RWPE2 (cell line): ENCODE measurements at regions not wholly inside any gene's neighbourhood (a gene's known extent, or its start where the extent isn't known, plus 50 kb on each side); places are given as distances from the start of the nearest gene placed in this dataset.

ENCODE experiments used
- ATAC-seq: fragments of 200-7000 bp; cut with Tn5 transposase; 3 replicates; pipeline ENCODE4 v1.9.1; 2021; ENCODE audit warnings: low read depth
- DNase-seq: peaks from one replicate; pipeline ENCODE4 v3.0.0-alpha.2; 2020; ENCODE audit warnings: low spot score
- H3K27ac ChIP-seq: fragments of 450-650 bp; 2 replicates; pipeline ENCODE4 v1.5.1; 2017; ENCODE audit warnings: mild to moderate bottlenecking; ENCODE audit not compliant: poor library complexity, severe bottlenecking
- H3K27me3 ChIP-seq: fragments of 250-450 bp; sonication (Bioruptor Pico); 2 replicates; pipeline ENCODE4 v1.5.1; 2021; ENCODE audit warnings: mild to moderate bottlenecking, moderate library complexity; ENCODE audit not compliant: insufficient read depth, poor library complexity, severe bottlenecking
- H3K36me3 ChIP-seq: fragments of 250-450 bp; sonication (Bioruptor Pico); 2 replicates; pipeline ENCODE4 v1.5.1; 2020; ENCODE audit warnings: low read depth, mild to moderate bottlenecking, moderate library complexity
- H3K4me1 ChIP-seq: fragments of 250-450 bp; sonication (Bioruptor Pico); 2 replicates; pipeline ENCODE4 v1.5.1; 2021; ENCODE audit warnings: mild to moderate bottlenecking, moderate library complexity; ENCODE audit not compliant: insufficient read depth, poor library complexity, severe bottlenecking
- H3K4me3 ChIP-seq: fragments of 250-450 bp; sonication (Bioruptor Pico); 2 replicates; pipeline ENCODE4 v1.5.1; 2021; ENCODE audit warnings: mild to moderate bottlenecking, moderate library complexity; ENCODE audit not compliant: severe bottlenecking
- H3K9me3 ChIP-seq: fragments of 250-450 bp; sonication (Bioruptor Pico); 2 replicates; pipeline ENCODE4 v1.5.1; 2021; ENCODE audit warnings: mild to moderate bottlenecking, moderate library complexity; ENCODE audit not compliant: severe bottlenecking
- CTCF ChIP-seq: fragments of 450-650 bp; IDR thresholded peaks from one replicate; pipeline ENCODE4 v1.5.1; 2017; ENCODE audit warnings: mild to moderate bottlenecking, moderate library complexity; ENCODE audit not compliant: poor library complexity, severe bottlenecking

GRCh38 chr2:58568901-58569300 lies 327.8 kb upstream of the FANCL start:
- Histone ChIP-seq H3K36me3 (no peaks in the 10 kb centered on the region), H3K27me3 (no peaks in the 10 kb centered on the region), H3K4me3 (no peak overlapping the region), H3K27ac (no peak overlapping the region), H3K4me1 (peaks cover 3% of the 10 kb centered on the region), H3K9me3 (no peaks in the 10 kb centered on the region)
- no peak for TF ChIP-seq CTCF
- ATAC-seq = no peak
- no peak for DNase-seq

DNA sequence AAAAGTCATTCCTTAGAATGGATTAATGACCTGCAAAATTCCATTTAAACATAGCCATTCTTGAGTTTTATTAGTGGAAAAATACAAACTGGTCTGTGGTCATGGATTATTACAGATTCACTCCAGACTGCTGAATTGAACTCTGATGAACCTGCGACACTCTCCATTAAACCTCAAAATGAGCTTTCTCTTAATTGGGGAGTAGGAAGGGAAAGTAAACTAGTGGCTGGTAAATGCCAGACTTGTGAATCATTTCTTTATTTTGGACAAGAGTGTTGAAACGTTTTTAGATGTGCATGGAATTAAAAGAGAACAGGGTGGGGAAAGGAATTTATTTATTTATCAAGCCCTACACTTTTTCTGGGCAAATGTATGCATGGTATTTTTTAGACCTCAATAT lies 321.2 kb upstream of the FANCL start:
- TF ChIP-seq CTCF = no peak
- ATAC-seq (peak; percentile 76), DNase-seq (no peak)
- no peaks in the 10 kb centered on the region for H3K36me3 ChIP-seq
- H3K27me3 ChIP-seq = no peaks in the 10 kb centered on the region
- peaks cover 10% of the 10 kb centered on the region for H3K4me1 ChIP-seq
- no peak overlapping the region for H3K4me3 ChIP-seq
- no peaks in the 10 kb centered on the region for H3K9me3 ChIP-seq
- peak overlapping the region; percentile 14 for H3K27ac ChIP-seq

DNA sequence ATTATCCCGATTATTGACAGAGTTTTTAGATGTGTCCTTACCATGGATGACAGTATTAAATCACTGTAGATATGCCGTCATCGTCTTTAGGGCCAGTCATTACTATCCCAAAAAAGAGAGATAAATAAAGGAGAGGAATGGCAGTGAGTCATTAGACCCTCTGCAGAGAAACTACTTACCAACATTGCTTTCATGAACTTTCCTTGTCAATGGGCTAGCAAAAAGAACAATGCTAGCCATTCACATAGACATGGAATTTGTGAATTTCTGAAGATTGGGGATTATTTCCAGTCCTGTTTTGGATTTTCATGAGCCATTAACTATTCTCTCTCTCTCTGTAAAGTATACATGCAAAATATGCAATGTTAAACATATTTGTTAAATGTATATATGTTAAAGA lies 319.4 kb upstream of the FANCL start:
- Histone ChIP-seq H3K4me3 (no peak overlapping the region), H3K9me3 (no peaks in the 10 kb centered on the region), H3K4me1 (peaks cover 10% of the 10 kb centered on the region), H3K27ac (no peak overlapping the region), H3K27me3 (no peaks in the 10 kb centered on the region), H3K36me3 (no peaks in the 10 kb centered on the region)
- no peak for ATAC-seq
- DNase-seq = no peak
- TF ChIP-seq CTCF = no peak

GRCh38 chr2:58558881-58559280 lies 317.8 kb upstream of the FANCL start:
- Histone ChIP-seq H3K36me3 (no peaks in the 10 kb centered on the region), H3K27ac (no peak overlapping the region), H3K4me3 (no peak overlapping the region), H3K27me3 (no peaks in the 10 kb centered on the region), H3K9me3 (no peaks in the 10 kb centered on the region), H3K4me1 (peaks cover 10% of the 10 kb centered on the region)
- TF ChIP-seq CTCF = no peak
- DNase-seq (no peak), ATAC-seq (no peak)

GRCh38 chr2:58557176-58557575 lies 316.1 kb upstream of the FANCL start:
- TF ChIP-seq CTCF = no peak
- ATAC-seq (no peak), DNase-seq (no peak)
- Histone ChIP-seq H3K9me3 (no peaks in the 10 kb centered on the region), H3K4me3 (no peak overlapping the region), H3K27me3 (no peaks in the 10 kb centered on the region), H3K27ac (no peak overlapping the region), H3K4me1 (peaks cover 2% of the 10 kb centered on the region), H3K36me3 (no peaks in the 10 kb centered on the region)
